Epithelial cell of proximal tubule (primary cell): ENCODE measurements at regions not wholly inside any gene's neighbourhood (a gene's known extent, or its start where the extent isn't known, plus 50 kb on each side); places are given as distances from the start of the nearest gene placed in this dataset.

Experiments used
- DNase-seq: peaks from one replicate; pipeline ENCODE4 v3.0.0-alpha.2; 2011; ENCODE audit warnings: low read depth
- H3K4me3 ChIP-seq: 2 replicates; pipeline ENCODE4 v1.5.1; 2011; ENCODE audit warnings: low read depth, mild to moderate bottlenecking, low read length
- TF ChIP-seq, protein P1 (sequence below): conservative IDR thresholded peaks from 2 replicates; pipeline ENCODE4 v1.5.1; 2012; ENCODE audit warnings: low read depth, mild to moderate bottlenecking, low read length

DNA sequence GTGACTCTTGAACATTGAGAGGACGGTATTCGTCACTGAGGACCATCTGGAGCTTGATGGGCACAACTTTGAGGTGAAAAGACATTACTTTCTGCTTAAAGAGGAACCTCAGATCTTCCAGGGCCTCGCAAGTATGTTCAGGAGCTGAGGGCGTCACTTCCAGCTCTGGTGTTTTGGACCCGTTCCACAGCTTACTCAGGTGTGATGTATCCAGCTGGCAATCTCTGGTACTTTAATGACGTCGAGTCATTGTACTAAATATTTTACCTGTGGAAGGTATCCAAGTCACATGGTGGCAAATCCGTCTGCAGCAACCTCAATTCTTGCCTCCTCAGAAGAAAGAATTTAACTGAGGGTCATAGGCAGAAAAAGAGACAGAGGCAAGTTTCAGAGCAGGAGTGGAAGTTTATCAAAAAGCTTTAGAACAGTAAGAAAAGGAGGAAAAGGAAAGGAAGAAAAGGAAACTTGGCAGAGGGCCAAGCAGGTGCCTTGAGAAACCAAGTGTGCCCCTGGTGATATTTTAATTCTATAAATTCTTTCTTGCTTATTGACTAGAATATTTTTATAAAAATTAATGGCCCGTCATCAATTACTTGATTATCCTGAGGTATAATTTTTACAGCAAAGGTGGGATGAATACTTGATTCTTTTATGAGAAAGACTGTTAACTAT, 250.6 kb downstream of the AEBP2 start:
- TF ChIP-seq, protein P1, sequence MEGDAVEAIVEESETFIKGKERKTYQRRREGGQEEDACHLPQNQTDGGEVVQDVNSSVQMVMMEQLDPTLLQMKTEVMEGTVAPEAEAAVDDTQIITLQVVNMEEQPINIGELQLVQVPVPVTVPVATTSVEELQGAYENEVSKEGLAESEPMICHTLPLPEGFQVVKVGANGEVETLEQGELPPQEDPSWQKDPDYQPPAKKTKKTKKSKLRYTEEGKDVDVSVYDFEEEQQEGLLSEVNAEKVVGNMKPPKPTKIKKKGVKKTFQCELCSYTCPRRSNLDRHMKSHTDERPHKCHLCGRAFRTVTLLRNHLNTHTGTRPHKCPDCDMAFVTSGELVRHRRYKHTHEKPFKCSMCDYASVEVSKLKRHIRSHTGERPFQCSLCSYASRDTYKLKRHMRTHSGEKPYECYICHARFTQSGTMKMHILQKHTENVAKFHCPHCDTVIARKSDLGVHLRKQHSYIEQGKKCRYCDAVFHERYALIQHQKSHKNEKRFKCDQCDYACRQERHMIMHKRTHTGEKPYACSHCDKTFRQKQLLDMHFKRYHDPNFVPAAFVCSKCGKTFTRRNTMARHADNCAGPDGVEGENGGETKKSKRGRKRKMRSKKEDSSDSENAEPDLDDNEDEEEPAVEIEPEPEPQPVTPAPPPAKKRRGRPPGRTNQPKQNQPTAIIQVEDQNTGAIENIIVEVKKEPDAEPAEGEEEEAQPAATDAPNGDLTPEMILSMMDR: no peak
- DNase-seq: no peak
- H3K4me3 ChIP-seq: no peak overlapping the region

DNA sequence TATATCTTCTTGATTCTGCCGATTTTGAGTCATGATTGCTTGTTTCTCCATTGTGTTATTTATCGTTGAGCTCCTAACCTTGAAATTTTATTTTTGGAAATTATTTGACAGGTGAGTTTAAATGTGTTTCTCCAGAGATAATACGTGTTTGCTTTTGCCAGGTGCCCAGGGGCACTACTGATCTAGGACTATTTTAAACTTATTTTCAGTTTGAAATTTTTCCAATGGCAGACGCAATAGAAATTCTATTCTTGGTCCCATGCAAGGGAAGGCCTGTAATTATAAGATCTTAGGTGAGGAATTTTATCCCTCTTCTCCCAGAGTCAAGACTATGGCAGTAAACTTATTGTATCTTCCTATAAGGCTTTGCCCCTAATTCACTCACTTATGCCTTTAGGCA, 252.8 kb downstream of the AEBP2 start:
- DNase-seq: no peak
- TF ChIP-seq, protein P1: no peak
- H3K4me3 ChIP-seq: no peak overlapping the region

DNA sequence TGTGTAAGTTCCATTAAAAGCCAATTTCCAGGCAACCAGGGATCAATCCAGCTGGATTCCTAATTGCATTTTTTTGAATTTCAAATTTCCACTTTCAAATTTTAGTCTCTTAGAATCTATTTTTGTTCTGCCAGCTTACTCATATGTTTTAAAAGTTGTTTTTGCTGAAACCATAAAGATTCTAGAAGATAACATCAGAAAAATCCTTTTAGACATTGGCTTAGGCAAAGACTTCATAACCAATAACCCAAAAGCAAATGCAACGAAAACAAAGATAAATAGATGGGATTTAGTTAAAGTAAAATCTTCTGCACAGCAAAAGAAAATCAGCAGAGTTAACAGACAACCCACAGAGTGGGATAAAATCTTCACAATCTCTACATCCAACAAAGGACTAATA, 253.3 kb downstream of the AEBP2 start:
- TF ChIP-seq, protein P1: no peak
- H3K4me3 ChIP-seq: no peak overlapping the region
- no peak for DNase-seq

DNA sequence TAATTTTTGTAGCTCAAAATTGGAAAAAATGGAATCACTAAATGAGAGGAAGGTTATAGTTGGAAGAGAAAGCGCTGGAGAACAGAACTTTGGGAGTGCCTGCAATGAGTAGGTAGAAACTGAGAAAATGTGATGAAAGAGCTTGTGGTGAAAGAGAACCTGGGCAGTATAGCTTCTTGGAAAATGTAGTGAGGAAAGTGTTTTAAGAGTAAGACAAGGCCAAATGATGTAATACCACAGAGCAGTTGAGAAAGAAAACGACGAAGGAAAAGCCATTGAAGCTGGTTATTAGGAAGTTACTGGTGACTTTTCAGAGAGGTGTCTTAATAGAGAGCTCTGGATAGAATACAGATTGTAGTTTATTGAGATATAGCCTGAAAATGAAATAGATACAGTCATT, 255.3 kb downstream of the AEBP2 start:
- TF ChIP-seq, protein P1: no peak
- no peak overlapping the region for H3K4me3 ChIP-seq
- DNase-seq: no peak

DNA sequence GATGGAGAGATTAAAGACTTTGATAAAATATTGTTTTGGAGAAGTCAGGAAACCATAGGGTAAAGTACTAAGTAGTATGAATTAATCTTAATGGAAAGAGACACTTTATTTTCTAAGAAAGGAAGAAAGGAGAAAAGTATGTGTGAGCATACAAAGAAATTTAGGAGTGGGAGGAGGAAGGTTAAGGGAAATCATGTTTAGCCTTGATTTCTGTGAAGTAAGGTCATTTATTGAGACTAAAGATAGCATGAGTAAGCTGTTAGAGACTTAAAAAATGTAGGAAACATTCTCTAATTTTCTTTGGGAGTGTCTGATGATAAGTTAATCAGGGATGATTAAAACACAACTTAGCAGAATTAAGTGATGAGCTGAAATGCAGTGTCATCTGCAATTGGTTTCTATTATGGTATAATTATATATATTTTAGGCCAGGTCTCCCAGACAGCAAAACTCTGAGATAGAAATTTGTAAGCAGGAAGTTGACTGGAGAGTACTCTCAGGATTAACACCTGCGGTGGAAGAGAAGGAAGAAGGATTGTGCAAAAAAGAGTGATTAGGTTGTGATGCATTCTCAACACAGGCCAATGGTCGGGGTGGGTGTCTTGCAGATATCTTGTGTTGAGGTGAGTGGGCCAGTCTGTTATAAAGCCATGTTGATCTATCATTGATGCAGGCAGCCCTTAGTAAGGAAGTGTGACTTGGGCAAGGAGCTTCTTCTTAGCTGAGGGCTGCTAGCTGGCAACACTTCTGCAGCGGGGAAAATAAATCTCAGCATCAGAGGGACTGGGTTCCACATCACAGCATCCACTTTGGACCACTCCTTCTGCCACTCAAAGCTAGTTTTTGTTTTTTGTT, 256.2 kb downstream of the AEBP2 start:
- no peak for DNase-seq
- H3K4me3 ChIP-seq: no peak overlapping the region
- TF ChIP-seq, protein P1: no peak

DNA sequence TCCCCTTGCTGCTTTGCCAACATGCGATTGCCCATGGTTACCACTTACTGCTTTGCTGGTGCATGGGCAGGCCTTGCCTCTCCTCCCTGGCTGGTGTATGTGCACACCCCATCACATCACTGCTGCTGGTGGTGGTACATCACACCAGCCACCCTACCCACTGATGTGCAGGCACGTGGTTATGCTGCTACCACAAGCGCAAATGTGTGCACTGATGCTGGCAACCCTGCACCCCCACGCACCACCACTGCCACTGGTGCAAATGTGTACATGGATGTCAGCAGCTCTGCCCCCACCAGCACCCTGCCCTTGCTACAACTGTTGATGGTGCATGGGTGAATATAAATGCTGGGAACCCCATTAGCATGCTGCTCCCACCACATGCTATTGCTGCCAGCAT, 261.7 kb downstream of the AEBP2 start:
- no peak overlapping the region for H3K4me3 ChIP-seq
- DNase-seq: no peak
- TF ChIP-seq, protein P1: no peak
